GM19468 (cell line): ENCODE measurements at regions not wholly inside any gene's neighbourhood (a gene's known extent, or its start where the extent isn't known, plus 50 kb on each side); places are given as distances from the start of the nearest gene placed in this dataset.

Source experiments
- ATAC-seq: cut with Tn5 transposase; IDR thresholded peaks from one replicate; pipeline ENCODE4 v1.9.1; 2021; ENCODE audit warnings: mild to moderate bottlenecking, moderate library complexity, moderate number of reproducible peaks; ENCODE audit not compliant: unreplicated experiment; ENCODE audit errors: extremely low read depth

- no peak for ATAC-seq
Measured at GRCh38 chrX:22634083-22634482, 361.4 kb downstream of the CBLL2 start.

DNA sequence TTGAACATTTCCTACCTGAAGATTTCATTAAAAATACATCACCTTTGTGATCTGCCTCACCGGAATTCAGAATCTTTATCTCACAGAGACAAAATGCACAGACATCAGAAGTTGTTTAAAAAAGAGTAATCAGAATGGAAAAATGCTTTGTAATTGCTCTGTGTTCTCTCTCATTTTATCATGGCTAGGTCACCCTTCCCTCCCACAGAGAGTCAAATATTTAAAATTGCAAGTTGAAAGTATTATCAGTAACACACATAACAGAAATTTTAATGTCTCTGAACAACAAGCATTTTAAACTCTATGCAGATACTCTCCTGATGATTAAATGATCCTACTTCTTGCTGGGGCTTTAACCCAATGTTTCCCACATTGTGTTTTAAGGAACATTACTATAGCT, 362.0 kb downstream of the CBLL2 start:
- no peak for ATAC-seq

DNA sequence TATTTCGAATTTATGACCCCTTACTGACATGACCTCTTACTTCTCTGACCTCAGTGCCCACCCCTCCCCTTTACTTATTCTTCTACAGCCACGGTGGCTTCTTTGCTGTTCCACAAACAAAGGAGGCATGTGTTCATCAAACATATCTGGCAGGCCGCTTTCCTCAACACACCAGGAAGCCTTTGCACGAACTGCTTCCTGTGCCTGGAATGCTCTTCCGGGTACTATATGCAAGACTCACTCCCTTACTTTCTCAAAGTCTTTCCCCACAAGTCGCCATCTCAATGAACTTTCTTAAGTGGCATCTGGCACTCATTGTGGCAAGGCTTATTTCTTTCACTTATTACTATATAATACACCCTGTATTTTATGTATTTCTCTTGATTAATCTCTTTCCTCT, 351.5 kb upstream of the DDX53 start:
- no peak for ATAC-seq

GRCh38 chrX:22650691-22651090, 349.1 kb upstream of the DDX53 start:
- no peak for ATAC-seq

GRCh38 chrX:22652596-22652995, 347.2 kb upstream of the DDX53 start:
- ATAC-seq = no peak

GRCh38 chrX:22660756-22661155, 339.0 kb upstream of the DDX53 start:
- no peak for ATAC-seq

GRCh38 chrX:22662776-22663175, 337.0 kb upstream of the DDX53 start:
- ATAC-seq = no peak

DNA sequence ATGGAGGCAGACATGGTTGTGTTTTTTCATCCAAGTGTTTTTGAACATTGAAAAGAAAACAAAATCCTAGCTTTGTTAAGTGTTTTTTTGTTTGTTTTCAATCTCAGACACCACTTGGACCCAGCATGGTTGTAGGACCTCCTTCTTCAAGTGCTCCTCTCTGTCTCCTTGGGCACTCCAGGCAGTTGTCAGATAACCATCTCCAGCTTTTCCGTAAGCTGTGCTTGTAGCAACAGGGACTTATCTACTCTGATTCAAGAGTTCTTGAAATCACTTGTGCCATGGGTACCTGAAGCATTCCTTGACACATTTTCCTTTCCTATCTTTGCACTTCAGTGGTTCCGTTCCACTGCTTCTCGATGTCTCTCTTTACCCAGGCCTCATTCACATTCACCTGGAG, 334.9 kb upstream of the DDX53 start:
- no peak for ATAC-seq

- ATAC-seq = no peak
Measured at GRCh38 chrX:22665818-22666217, 333.9 kb upstream of the DDX53 start.

GRCh38 chrX:22666441-22666840, 333.3 kb upstream of the DDX53 start:
- no peak for ATAC-seq

DNA sequence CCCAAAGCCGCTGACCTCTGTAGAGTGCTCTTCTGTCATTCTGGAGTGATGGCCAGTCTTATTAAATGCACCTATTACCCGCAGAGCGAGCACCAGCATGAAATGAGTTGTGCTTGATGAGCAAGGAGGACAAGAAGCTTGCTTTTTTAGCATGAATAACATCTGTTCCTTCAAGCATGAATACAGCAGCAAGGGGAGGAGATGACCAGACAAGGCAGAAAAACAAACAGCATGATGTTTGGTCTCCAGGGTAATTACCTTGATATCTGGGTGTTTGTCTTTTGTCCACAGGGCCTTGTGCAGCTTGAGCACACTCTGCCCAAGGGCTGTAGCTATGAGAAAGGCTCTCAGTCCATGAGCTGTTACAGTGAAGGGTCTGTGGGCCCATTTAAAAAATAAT, 324.8 kb upstream of the DDX53 start:
- ATAC-seq = no peak

DNA sequence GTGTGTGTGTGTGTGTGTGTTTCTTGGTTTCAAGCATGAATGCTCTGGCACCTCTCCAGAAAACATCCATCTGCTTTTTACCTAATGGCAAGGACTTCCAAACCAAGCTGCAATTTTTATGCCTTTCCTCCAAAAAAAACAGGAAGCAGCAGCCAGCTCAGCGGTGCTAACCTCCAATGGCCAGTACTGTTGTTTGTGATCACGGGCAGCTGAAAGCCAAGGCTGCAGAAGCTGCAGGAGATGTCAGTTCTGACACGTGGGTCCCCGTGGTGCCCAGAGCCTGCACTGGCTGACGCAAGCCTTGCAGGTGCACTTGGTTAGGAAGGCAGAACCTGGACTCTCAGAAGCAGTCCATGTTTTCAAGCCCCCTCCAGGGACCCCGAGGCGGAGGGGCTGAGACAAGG, 313.6 kb upstream of the DDX53 start:
- no peak for ATAC-seq

GRCh38 chrX:22689290-22689689, 310.5 kb upstream of the DDX53 start:
- ATAC-seq = no peak

DNA sequence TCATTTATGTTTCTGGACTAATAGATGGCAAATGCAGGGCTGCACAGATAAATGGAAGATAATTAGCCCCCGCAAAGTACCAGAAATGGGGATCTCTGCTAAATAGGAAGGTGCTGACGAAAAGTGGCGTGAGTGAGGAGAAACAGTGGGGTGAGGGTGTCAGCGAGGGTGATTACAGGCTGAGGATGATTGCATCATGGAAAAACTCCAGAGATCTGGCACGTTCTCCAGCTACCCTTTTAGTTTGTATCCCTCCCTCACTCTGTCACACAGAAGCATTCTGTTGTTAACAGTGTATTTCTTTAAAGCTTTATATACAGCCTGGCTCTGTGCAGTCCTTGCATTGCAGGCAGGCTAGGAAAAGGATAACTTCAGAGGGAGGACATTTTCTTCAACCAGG, 309.6 kb upstream of the DDX53 start:
- ATAC-seq = no peak

DNA sequence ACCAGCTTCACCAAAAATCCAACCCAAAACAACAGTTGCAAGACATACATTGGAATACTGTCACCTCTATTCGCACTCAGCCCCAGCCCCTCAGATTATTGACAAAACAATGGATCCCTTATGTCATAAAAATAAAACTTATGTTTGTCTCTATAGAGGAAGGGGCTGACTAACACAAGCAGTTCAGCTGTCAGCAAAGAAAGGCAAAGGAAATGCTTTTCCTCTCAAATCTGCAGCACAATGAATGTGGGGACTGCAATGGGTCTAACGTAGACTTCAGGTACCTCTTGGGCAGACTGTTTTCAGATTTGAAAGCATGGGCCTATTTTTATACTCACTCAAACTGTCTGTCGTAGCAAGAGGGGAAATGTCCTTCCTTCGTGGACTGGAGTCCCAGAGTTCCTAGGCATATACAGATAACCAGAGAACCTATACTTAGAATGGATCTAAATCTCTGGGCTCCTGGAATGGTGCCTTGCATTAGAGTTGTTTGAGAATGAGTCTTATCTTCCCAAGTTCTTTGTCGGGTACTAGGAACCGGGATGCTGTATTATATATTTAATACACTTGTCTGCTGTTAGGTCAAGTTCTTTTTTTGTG, 307.7 kb upstream of the DDX53 start:
- no peak for ATAC-seq

- no peak for ATAC-seq
Measured at GRCh38 chrX:22698151-22698550, 301.6 kb upstream of the DDX53 start.

DNA sequence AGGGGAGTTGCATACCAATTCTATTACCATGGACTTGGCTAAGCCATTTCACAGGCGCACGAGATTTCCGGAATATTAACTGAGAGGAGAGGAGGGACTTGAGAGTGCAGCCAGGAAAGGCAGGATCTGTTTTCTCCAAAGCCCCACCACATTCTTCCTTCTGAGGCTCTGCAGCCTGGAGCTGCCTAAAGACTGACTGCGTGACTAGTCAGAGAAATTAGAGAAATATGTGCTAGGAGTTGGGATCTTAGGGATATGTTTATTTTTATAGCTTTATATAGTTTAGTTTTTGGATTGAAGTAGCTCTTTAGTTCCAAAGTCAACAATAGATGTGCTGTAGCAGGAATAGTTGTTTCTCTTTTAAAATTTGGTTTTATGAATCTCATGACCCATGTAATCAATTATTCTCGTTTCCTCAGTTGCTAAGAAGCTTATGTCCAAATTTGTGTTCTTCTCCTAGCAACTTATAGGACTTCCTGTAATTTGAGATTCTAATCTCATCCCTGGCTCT, 300.1 kb upstream of the DDX53 start:
- ATAC-seq = no peak

GRCh38 chrX:22712942-22713341, 286.8 kb upstream of the DDX53 start:
- ATAC-seq = no peak

GRCh38 chrX:22730542-22730941, 269.2 kb upstream of the DDX53 start:
- no peak for ATAC-seq

GRCh38 chrX:22737541-22737940, 262.2 kb upstream of the DDX53 start:
- no peak for ATAC-seq

GRCh38 chrX:22739276-22739675, 260.5 kb upstream of the DDX53 start:
- ATAC-seq = no peak

DNA sequence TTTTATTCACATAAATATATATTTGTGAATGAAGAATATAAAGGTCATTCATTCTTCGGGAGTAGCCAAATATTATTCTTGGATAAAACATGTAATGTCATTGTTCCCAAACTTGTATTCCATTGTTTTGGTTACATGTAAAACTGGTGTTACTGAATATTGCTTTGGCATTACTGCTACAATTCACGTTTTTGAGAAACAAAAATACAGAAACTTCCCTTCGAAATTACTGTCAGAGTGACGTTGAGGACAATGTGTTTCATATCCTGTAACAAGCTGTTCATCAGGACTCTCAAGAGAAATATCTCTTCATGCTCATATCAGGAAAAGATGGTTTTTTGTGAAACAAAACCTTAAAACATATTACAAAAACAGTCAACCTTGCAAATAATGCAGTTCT, 258.9 kb upstream of the DDX53 start:
- no peak for ATAC-seq

- no peak for ATAC-seq
Measured at GRCh38 chrX:22742174-22742573, 257.6 kb upstream of the DDX53 start.
